Uterus (tissue), 2 donors: ENCODE measurements at regions not wholly inside any gene's neighbourhood (a gene's known extent, or its start where the extent isn't known, plus 50 kb on each side); places are given as distances from the start of the nearest gene placed in this dataset.

Experiments
- POLR2A ChIP-seq, 2 donors: fragments of 450-650 bp; IDR thresholded peaks; one replicate each; pipeline ENCODE4 v1.6.1; 2016; ENCODE audit warnings: antibody characterized with exemption in 2 of 2, mild to moderate bottlenecking in 1 of 2, moderate library complexity in 1 of 2
- TF ChIP-seq, protein P1 (sequence below), 4 experiments: fragments of 200-600 bp in 2 of 4; fragments of 450-650 bp in 2 of 4; sonication (generic) in 2 of 4; IDR thresholded peaks; one replicate each; pipeline ENCODE4 v1.5.1; 2016 to 2019; ENCODE audit warnings: antibody characterized with exemption in 4 of 4, mild to moderate bottlenecking in 2 of 4, moderate library complexity in 1 of 4

GRCh38 chr3:134426660-134427181, 52.5 kb upstream of the AMOTL2 start:
- TF ChIP-seq, protein P1, sequence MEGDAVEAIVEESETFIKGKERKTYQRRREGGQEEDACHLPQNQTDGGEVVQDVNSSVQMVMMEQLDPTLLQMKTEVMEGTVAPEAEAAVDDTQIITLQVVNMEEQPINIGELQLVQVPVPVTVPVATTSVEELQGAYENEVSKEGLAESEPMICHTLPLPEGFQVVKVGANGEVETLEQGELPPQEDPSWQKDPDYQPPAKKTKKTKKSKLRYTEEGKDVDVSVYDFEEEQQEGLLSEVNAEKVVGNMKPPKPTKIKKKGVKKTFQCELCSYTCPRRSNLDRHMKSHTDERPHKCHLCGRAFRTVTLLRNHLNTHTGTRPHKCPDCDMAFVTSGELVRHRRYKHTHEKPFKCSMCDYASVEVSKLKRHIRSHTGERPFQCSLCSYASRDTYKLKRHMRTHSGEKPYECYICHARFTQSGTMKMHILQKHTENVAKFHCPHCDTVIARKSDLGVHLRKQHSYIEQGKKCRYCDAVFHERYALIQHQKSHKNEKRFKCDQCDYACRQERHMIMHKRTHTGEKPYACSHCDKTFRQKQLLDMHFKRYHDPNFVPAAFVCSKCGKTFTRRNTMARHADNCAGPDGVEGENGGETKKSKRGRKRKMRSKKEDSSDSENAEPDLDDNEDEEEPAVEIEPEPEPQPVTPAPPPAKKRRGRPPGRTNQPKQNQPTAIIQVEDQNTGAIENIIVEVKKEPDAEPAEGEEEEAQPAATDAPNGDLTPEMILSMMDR (IDR thresholded peaks at IDR 0.05): no peak
- TF ChIP-seq POLR2A (IDR thresholded peaks at IDR 0.05): no peak
